HL-60 (cell line): ENCODE measurements at regions not wholly inside any gene's neighbourhood (a gene's known extent, or its start where the extent isn't known, plus 50 kb on each side); places are given as distances from the start of the nearest gene placed in this dataset.

Source experiments
- DNase-seq, 2 experiments: peaks; one replicate each; pipeline ENCODE4 v3.0.0-alpha.2; 2010 to 2020; ENCODE audit warnings: low read depth in 1 of 2, low spot score in 1 of 2
- H3K27ac ChIP-seq: fragments of 250-450 bp; sonication (Bioruptor Pico); replicated peaks from 2 replicates; pipeline ENCODE4 v1.5.1; 2020; ENCODE audit warnings: mild to moderate bottlenecking, moderate library complexity
- H3K27me3 ChIP-seq: fragments of 250-450 bp; sonication (Bioruptor Pico); 2 replicates; pipeline ENCODE4 v1.5.1; 2021; ENCODE audit warnings: mild to moderate bottlenecking, moderate library complexity; ENCODE audit not compliant: insufficient read depth, poor library complexity, severe bottlenecking
- H3K4me3 ChIP-seq: replicated peaks from 2 replicates; pipeline ENCODE4 v1.5.1; 2011; ENCODE audit warnings: mild to moderate bottlenecking, control low read depth, low read length; ENCODE audit not compliant: insufficient read depth
- CTCF ChIP-seq: IDR thresholded peaks from one replicate; pipeline ENCODE4 v1.5.1; 2011; ENCODE audit warnings: low read length, control low read depth, inconsistent platforms; ENCODE audit not compliant: insufficient read depth
- GABPA ChIP-seq: IDR thresholded peaks from 2 replicates; pipeline ENCODE4 v1.6.1; 2012; ENCODE audit warnings: low read depth
- POLR2AphosphoS5 ChIP-seq: IDR thresholded peaks from 2 replicates; pipeline ENCODE4 v1.6.1; 2012; ENCODE audit warnings: low read depth
- REST ChIP-seq: IDR thresholded peaks from 2 replicates; pipeline ENCODE4 v1.6.1; 2012; ENCODE audit warnings: low read depth; ENCODE audit not compliant: insufficient replicate concordance
- SPI1 ChIP-seq: IDR thresholded peaks from 2 replicates; pipeline ENCODE4 v1.6.1; 2012; ENCODE audit warnings: low read depth, mild to moderate bottlenecking, borderline replicate concordance

DNA sequence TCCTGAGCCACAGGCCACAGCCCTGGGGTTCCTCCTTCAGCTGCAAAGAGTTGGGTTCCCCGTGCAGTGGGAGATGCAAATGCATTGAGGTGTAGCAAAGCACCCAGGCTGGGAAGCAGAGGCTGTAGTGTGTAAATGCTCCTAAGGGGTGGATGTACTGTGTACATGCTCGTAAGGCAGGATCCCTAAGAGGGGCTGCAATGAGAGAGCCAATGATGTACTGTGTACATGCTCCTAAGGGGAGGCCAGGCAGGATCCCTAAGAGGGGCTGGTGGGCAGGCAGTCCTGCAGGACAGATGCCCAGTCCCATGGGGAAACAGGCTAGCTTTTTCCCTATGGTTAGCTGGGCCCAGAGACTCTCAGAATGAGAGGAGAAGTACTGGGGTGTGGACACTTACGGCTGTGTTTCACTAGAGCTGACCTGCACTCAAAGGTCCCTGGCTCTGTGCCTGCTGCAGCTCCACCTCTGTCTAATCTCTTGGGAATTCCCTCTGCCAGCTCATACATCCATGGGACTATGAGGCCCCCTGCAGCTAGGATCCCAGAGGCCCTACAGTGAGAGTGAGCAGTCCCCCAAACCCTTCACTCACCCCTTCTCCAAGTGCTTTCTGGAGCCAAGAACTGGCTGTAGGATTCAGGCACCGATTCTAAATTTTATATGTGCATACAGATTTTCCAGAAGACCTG is 261.9 kb upstream of the LUZP2 start:
- no peak for DNase-seq
- TF ChIP-seq SPI1: no peak
- no peak for TF ChIP-seq CTCF
- no peak for TF ChIP-seq REST
- TF ChIP-seq POLR2AphosphoS5: no peak
- TF ChIP-seq GABPA: no peak
- Histone ChIP-seq H3K27ac (no peak overlapping the region), H3K4me3 (no peak overlapping the region), H3K27me3 (no peaks in the 10 kb centered on the region)

GRCh38 chr11:24238771-24239645 is 257.8 kb upstream of the LUZP2 start:
- Histone ChIP-seq H3K27me3 (no peaks in the 10 kb centered on the region), H3K4me3 (no peak overlapping the region), H3K27ac (no peak overlapping the region)
- TF ChIP-seq POLR2AphosphoS5 (no peak), SPI1 (no peak), REST (no peak), GABPA (no peak), CTCF (no peak)
- no peak for DNase-seq

- no peak for DNase-seq
- TF ChIP-seq POLR2AphosphoS5 (no peak), REST (no peak), CTCF (no peak), SPI1 (no peak), GABPA (no peak)
- H3K27me3 ChIP-seq: no peaks in the 10 kb centered on the region
Measured at GRCh38 chr11:24239930-24240329, 256.9 kb upstream of the LUZP2 start.

More at GRCh38 chr11:24239930-24240329, 256.9 kb upstream of the LUZP2 start:
- H3K4me3 ChIP-seq: no peak overlapping the region
- H3K27ac ChIP-seq: no peak overlapping the region
